MM.1S (cell line): ENCODE measurements at regions not wholly inside any gene's neighbourhood (a gene's known extent, or its start where the extent isn't known, plus 50 kb on each side); places are given as distances from the start of the nearest gene placed in this dataset.
"Not testable (repeated sequence)": the region's sequence is repeated elsewhere in the genome, so short reads cannot be mapped to it uniquely, and the experiment has no call there.

Experiments used
- DNase-seq: peaks from one replicate; pipeline ENCODE4 v3.0.0-alpha.2; 2015
- H2AFZ ChIP-seq: fragments of 300-600 bp; sonication (generic); 2 replicates; pipeline ENCODE4 v1.6.0; 2016; ENCODE audit warnings: antibody characterized with exemption, low read length
- H3F3A ChIP-seq: fragments of 300-600 bp; sonication (generic); 2 replicates; pipeline ENCODE4 v1.6.1; 2016; ENCODE audit warnings: mild to moderate bottlenecking, antibody characterized with exemption, low read length, moderate library complexity, mixed read lengths; ENCODE audit not compliant: insufficient read depth
- H3K27ac ChIP-seq: fragments of 300-600 bp; sonication (generic); 2 replicates; pipeline ENCODE4 v1.5.1; 2016; ENCODE audit warnings: mild to moderate bottlenecking, low read length
- H3K27me3 ChIP-seq: fragments of 300-600 bp; sonication (generic); replicated peaks from 2 replicates; pipeline ENCODE4 v1.6.0; 2016; ENCODE audit warnings: low read length; ENCODE audit not compliant: insufficient read depth
- H3K36me3 ChIP-seq: fragments of 300-600 bp; sonication (generic); replicated peaks from 2 replicates; pipeline ENCODE4 v1.6.1; 2016; ENCODE audit warnings: mild to moderate bottlenecking, low read length, mixed read lengths; ENCODE audit not compliant: insufficient read depth
- H3K4me1 ChIP-seq: fragments of 300-600 bp; sonication (generic); 2 replicates; pipeline ENCODE4 v1.6.1; 2016; ENCODE audit warnings: low read length, mixed read lengths
- H3K4me2 ChIP-seq: fragments of 300-600 bp; sonication (generic); 2 replicates; pipeline ENCODE4 v1.6.0; 2016; ENCODE audit warnings: low read depth, low read length
- H3K4me3 ChIP-seq: fragments of 300-600 bp; sonication (generic); 2 replicates; pipeline ENCODE4 v1.5.1; 2016; ENCODE audit warnings: low read length, mixed read lengths
- H3K79me2 ChIP-seq: fragments of 300-600 bp; sonication (generic); 2 replicates; pipeline ENCODE4 v1.6.1; 2016; ENCODE audit warnings: mixed run types, low read length, mixed read lengths
- H3K9ac ChIP-seq: fragments of 300-600 bp; sonication (generic); 2 replicates; pipeline ENCODE4 v1.6.1; 2016; ENCODE audit warnings: low read length, mixed read lengths
- H3K9me2 ChIP-seq: fragments of 300-600 bp; sonication (generic); replicated peaks from 2 replicates; pipeline ENCODE4 v1.6.1; 2016; ENCODE audit warnings: mild to moderate bottlenecking, low read length, mixed read lengths; ENCODE audit not compliant: insufficient read depth
- H3K9me3 ChIP-seq: fragments of 300-600 bp; sonication (generic); replicated peaks from 2 replicates; pipeline ENCODE4 v1.6.1; 2016; ENCODE audit warnings: mild to moderate bottlenecking, low read length, mixed read lengths; ENCODE audit not compliant: insufficient read depth
- H4K20me1 ChIP-seq: fragments of 300-600 bp; sonication (generic); 2 replicates; pipeline ENCODE4 v1.6.1; 2016; ENCODE audit warnings: mild to moderate bottlenecking, low read length, moderate library complexity, mixed read lengths; ENCODE audit not compliant: insufficient read depth
- CTCF ChIP-seq: fragments of 300-600 bp; sonication (generic); IDR thresholded peaks from 2 replicates; pipeline ENCODE4 v1.5.1; 2016; ENCODE audit warnings: antibody characterized with exemption, low read length, mixed read lengths
- EZH2 ChIP-seq: fragments of 300-600 bp; sonication (generic); optimal IDR thresholded peaks from 2 replicates; pipeline ENCODE3; 2017; ENCODE audit warnings: low read depth, mild to moderate bottlenecking, antibody characterized with exemption, low read length, mixed read lengths
- EZH2phosphoT487 ChIP-seq: fragments of 300-600 bp; sonication (generic); IDR thresholded peaks from 2 replicates; pipeline ENCODE4 v1.6.1; 2018; ENCODE audit warnings: antibody characterized with exemption, low read length

GRCh38 chrX:51158231-51158630 lies 174.4 kb upstream of the NUDT10 start:
- H3K36me3 ChIP-seq, result no peaks in the 10 kb centered on the region
- no peaks in the 10 kb centered on the region for H3F3A ChIP-seq
- no peaks in the 10 kb centered on the region for H3K27me3 ChIP-seq
- TF ChIP-seq EZH2 (no peak), CTCF (no peak), EZH2phosphoT487 (no peak)
- no peaks in the 10 kb centered on the region for H3K9me2 ChIP-seq
- H3K4me2 ChIP-seq, result no peak overlapping the region
- H3K79me2 ChIP-seq, result no peaks in the 10 kb centered on the region
- H3K27ac ChIP-seq, result no peak overlapping the region
- H3K4me3 ChIP-seq, result no peak overlapping the region
- no peaks in the 10 kb centered on the region for H3K4me1 ChIP-seq
- DNase-seq, result no peak
- no peak overlapping the region for H3K9ac ChIP-seq
- H4K20me1 ChIP-seq, result no peaks in the 10 kb centered on the region
- H2AFZ ChIP-seq, result no peak overlapping the region
- H3K9me3 ChIP-seq, result no peaks in the 10 kb centered on the region

GRCh38 chrX:51159378-51159777 lies 173.2 kb upstream of the NUDT10 start:
- H3K9me2 ChIP-seq, H3F3A ChIP-seq, H3K27ac ChIP-seq, H3K9ac ChIP-seq, H3K79me2 ChIP-seq, DNase-seq, H3K36me3 ChIP-seq, H3K9me3 ChIP-seq, H4K20me1 ChIP-seq, H3K27me3 ChIP-seq, H3K4me3 ChIP-seq, H3K4me2 ChIP-seq, H3K4me1 ChIP-seq, H2AFZ ChIP-seq: not testable (repeated sequence)

GRCh38 chrX:51163730-51164129 lies 168.9 kb upstream of the NUDT10 start:
- Histone ChIP-seq H2AFZ (no peak overlapping the region), H3K4me1 (no peaks in the 10 kb centered on the region), H3F3A (no peaks in the 10 kb centered on the region), H3K9me3 (no peaks in the 10 kb centered on the region), H4K20me1 (no peaks in the 10 kb centered on the region), H3K27ac (no peak overlapping the region), H3K36me3 (no peaks in the 10 kb centered on the region), H3K79me2 (no peaks in the 10 kb centered on the region), H3K27me3 (no peaks in the 10 kb centered on the region), H3K4me3 (no peak overlapping the region), H3K9me2 (no peaks in the 10 kb centered on the region), H3K9ac (no peak overlapping the region), H3K4me2 (no peak overlapping the region)
- DNase-seq, result no peak
- TF ChIP-seq CTCF (no peak), EZH2phosphoT487 (no peak), EZH2 (no peak)

- not testable (repeated sequence) for DNase-seq, H3K27ac ChIP-seq, H3K9me3 ChIP-seq, H3K4me3 ChIP-seq, H3K27me3 ChIP-seq, H3K9me2 ChIP-seq, H4K20me1 ChIP-seq, H3K4me2 ChIP-seq, H3K9ac ChIP-seq, H3K4me1 ChIP-seq, H3F3A ChIP-seq, H2AFZ ChIP-seq, H3K36me3 ChIP-seq, H3K79me2 ChIP-seq
Measured at GRCh38 chrX:51178356-51178900, 154.2 kb upstream of the NUDT10 start.

GRCh38 chrX:51179805-51180204 lies 152.8 kb upstream of the NUDT10 start:
- not testable (repeated sequence) for H4K20me1 ChIP-seq

More at GRCh38 chrX:51179805-51180204, 152.8 kb upstream of the NUDT10 start:
- not testable (repeated sequence) for H3K4me1 ChIP-seq, H3K4me3 ChIP-seq, H3K79me2 ChIP-seq, H3K27ac ChIP-seq, DNase-seq, H3K9me3 ChIP-seq, H2AFZ ChIP-seq, H3K4me2 ChIP-seq, H3K36me3 ChIP-seq, H3K9me2 ChIP-seq, H3K27me3 ChIP-seq, H3K9ac ChIP-seq, H3F3A ChIP-seq
